ENCODE measurements at regions not wholly inside any gene's neighbourhood (a gene's known extent, or its start where the extent isn't known, plus 50 kb on each side); places are given as distances from the start of the nearest gene placed in this dataset.

DNA sequence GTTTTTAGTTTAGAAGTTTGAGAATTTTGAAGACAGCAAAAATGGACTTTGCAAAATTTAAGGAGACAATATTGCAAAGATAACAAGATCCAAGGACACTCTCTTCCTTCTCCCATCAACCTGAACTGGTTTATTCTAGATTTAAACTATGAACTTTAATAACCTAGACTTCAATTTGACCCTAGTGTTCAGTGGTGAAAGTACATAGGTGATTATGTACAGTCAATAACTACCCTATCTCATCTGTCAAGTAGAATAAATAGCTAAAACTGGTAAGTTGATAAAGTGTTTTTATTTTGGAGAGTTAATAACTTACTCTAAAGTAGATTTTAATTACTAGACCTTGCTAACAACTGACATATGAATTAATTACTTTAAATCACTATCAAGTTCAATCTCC, 52.9 kb upstream of the NFE2L2 start:
- TF ChIP-seq, protein P1, sequence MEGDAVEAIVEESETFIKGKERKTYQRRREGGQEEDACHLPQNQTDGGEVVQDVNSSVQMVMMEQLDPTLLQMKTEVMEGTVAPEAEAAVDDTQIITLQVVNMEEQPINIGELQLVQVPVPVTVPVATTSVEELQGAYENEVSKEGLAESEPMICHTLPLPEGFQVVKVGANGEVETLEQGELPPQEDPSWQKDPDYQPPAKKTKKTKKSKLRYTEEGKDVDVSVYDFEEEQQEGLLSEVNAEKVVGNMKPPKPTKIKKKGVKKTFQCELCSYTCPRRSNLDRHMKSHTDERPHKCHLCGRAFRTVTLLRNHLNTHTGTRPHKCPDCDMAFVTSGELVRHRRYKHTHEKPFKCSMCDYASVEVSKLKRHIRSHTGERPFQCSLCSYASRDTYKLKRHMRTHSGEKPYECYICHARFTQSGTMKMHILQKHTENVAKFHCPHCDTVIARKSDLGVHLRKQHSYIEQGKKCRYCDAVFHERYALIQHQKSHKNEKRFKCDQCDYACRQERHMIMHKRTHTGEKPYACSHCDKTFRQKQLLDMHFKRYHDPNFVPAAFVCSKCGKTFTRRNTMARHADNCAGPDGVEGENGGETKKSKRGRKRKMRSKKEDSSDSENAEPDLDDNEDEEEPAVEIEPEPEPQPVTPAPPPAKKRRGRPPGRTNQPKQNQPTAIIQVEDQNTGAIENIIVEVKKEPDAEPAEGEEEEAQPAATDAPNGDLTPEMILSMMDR (IDR thresholded peaks at IDR 0.05 in 4 of 5, conservative IDR thresholded peaks at IDR 0.05 in 1 of 5): no peak
- no peak for TF ChIP-seq POLR2A (IDR thresholded peaks at IDR 0.05)

Measured in gastrocnemius medialis (tissue), 4 donors.